HepG2 (cell line): ENCODE measurements at regions not wholly inside any gene's neighbourhood (a gene's known extent, or its start where the extent isn't known, plus 50 kb on each side); places are given as distances from the start of the nearest gene placed in this dataset.

ENCODE experiments used
- ARID2 ChIP-seq: sonication (generic); formaldehyde crosslinking; IDR thresholded peaks from 2 replicates; pipeline ENCODE4 v1.8.1; 2022; ENCODE audit warnings: mild to moderate bottlenecking, missing genetic modification reagents, borderline replicate concordance
- CSRNP1 ChIP-seq: sonication (generic); formaldehyde crosslinking; IDR thresholded peaks from 2 replicates; pipeline ENCODE4 v1.8.1; 2023; ENCODE audit warnings: mild to moderate bottlenecking, missing genetic modification reagents
- IRF9 ChIP-seq: sonication (generic); formaldehyde crosslinking; IDR thresholded peaks from 2 replicates; pipeline ENCODE4 v1.8.0; 2022; ENCODE audit warnings: missing genetic modification reagents, mild to moderate bottlenecking, borderline replicate concordance
- RNF219 ChIP-seq: sonication (generic); formaldehyde crosslinking; IDR thresholded peaks from 2 replicates; pipeline ENCODE4 v1.5.0; 2020; ENCODE audit warnings: mild to moderate bottlenecking, missing genetic modification reagents
- ZFP37 ChIP-seq: sonication (generic); formaldehyde crosslinking; IDR thresholded peaks from 2 replicates; pipeline ENCODE4 v1.4.0; 2020; ENCODE audit warnings: missing genetic modification reagents, borderline replicate concordance
- ZHX1 ChIP-seq: sonication (generic); formaldehyde crosslinking; IDR thresholded peaks from 2 replicates; pipeline ENCODE4 v1.8.1; 2022; ENCODE audit warnings: low read depth, mild to moderate bottlenecking, missing genetic modification reagents

- TF ChIP-seq ZHX1 (no peak), RNF219 (CRISPR knock-in tag) (no peak), ZFP37 (CRISPR knock-in tag) (0 out of 2 replicates have a peak, but pooled peaks have one; percentile 24), CSRNP1 (0 out of 2 replicates have a peak, but pooled peaks have one; percentile 9), ARID2 (CRISPR knock-in tag) (peak; percentile 18; the same call in 1 of the 2 replicates), IRF9 (CRISPR knock-in tag) (0 out of 2 replicates have a peak, but pooled peaks have one; percentile 33)
These were observed 52.9 kb upstream of the SEC14L1 start (continued) for GRCh38 chr17:77087650-77088454.
